ENCODE measurements at regions not wholly inside any gene's neighbourhood (a gene's known extent, or its start where the extent isn't known, plus 50 kb on each side); places are given as distances from the start of the nearest gene placed in this dataset.
"Not testable (repeated sequence)": the region's sequence is repeated elsewhere in the genome, so short reads cannot be mapped to it uniquely, and the experiment has no call there.

- no peak for DNase-seq (ENCODE audit: low read depth, low spot score)
Observed at GRCh38 chr4:148955564-148956297, 513.5 kb upstream of the NR3C2 start.

- DNase-seq (ENCODE audit: low read depth, low spot score): no peak
Observed at GRCh38 chr4:148954011-148954749, 512.0 kb upstream of the NR3C2 start.

- no peak for DNase-seq (ENCODE audit: low read depth, low spot score)
Observed at GRCh38 chr4:148951346-148951745, 509.1 kb upstream of the NR3C2 start.

GRCh38 chr4:148946271-148946670, 504.1 kb upstream of the NR3C2 start:
- DNase-seq (ENCODE audit: low read depth, low spot score): no peak

- no peak for DNase-seq (ENCODE audit: low read depth, low spot score)
Observed at GRCh38 chr4:148944839-148945219, 502.6 kb upstream of the NR3C2 start.

- no peak for DNase-seq (ENCODE audit: low read depth, low spot score)
Observed at GRCh38 chr4:148944136-148944838, 502.1 kb upstream of the NR3C2 start.

- no peak for DNase-seq (ENCODE audit: low read depth, low spot score)
Observed at GRCh38 chr4:148934926-148935578, 492.8 kb upstream of the NR3C2 start.

- DNase-seq (ENCODE audit: low read depth, low spot score): no peak
Observed at GRCh38 chr4:148926276-148927260, 484.4 kb upstream of the NR3C2 start.

- DNase-seq (ENCODE audit: low read depth, low spot score): no peak
Observed at GRCh38 chr4:148923881-148924280, 481.7 kb upstream of the NR3C2 start.

GRCh38 chr4:148922497-148922896, 480.3 kb upstream of the NR3C2 start:
- DNase-seq (ENCODE audit: low read depth, low spot score): no peak

- no peak for DNase-seq (ENCODE audit: low read depth, low spot score)
Observed at GRCh38 chr4:148914734-148915133, 472.5 kb upstream of the NR3C2 start.

- no peak for DNase-seq (ENCODE audit: low read depth, low spot score)
Observed at GRCh38 chr4:148914301-148914700, 472.1 kb upstream of the NR3C2 start.

- DNase-seq (ENCODE audit: low read depth, low spot score): no peak
Observed at GRCh38 chr4:148903388-148903787, 461.2 kb upstream of the NR3C2 start.

GRCh38 chr4:148901075-148901705, 459.0 kb upstream of the NR3C2 start:
- DNase-seq (ENCODE audit: low read depth, low spot score): no peak

- not testable (repeated sequence) for DNase-seq (ENCODE audit: low read depth, low spot score)
Observed at GRCh38 chr4:148898139-148898538, 455.9 kb upstream of the NR3C2 start.

- no peak for DNase-seq (ENCODE audit: low read depth, low spot score)
Observed at GRCh38 chr4:148893095-148893494, 450.9 kb upstream of the NR3C2 start.

GRCh38 chr4:148883891-148884290, 441.7 kb upstream of the NR3C2 start:
- DNase-seq (ENCODE audit: low read depth, low spot score): no peak

- no peak for DNase-seq (ENCODE audit: low read depth, low spot score)
Observed at GRCh38 chr4:148883435-148883834, 441.2 kb upstream of the NR3C2 start.

GRCh38 chr4:148881860-148882643, 439.8 kb upstream of the NR3C2 start:
- no peak for DNase-seq (ENCODE audit: low read depth, low spot score)

GRCh38 chr4:148874331-148874730, 432.1 kb upstream of the NR3C2 start:
- no peak for DNase-seq (ENCODE audit: low read depth, low spot score)

All from smooth muscle cell of the brain vasculature (primary cell).